HG03520 (cell line): ENCODE measurements at regions not wholly inside any gene's neighbourhood (a gene's known extent, or its start where the extent isn't known, plus 50 kb on each side); places are given as distances from the start of the nearest gene placed in this dataset.
A peak's percentile ranks its signal among the peaks of the same experiment; 100 is the strongest.

ENCODE experiments used
- ATAC-seq: cut with Tn5 transposase; IDR thresholded peaks from one replicate; pipeline ENCODE4 v1.9.1; 2021; ENCODE audit warnings: mild to moderate bottlenecking, moderate library complexity; ENCODE audit not compliant: unreplicated experiment

DNA sequence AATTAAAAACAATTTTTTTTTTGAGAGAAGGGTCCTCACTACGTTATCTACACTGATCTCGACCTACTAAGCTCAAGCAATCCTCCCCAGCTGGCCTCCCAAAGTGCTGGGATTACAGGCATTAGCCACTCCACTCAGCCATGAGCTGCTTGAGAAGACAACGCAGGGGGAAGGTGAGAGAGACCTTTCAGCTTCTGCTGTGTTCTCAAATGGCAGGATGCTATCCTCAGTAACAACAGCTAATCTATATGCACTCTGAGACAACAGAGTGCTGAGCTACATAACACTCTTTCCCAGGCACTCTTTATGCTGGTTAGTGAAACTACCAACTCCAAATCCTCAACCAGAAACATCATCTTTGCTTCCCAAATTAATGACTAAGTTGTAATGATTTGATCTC is 526.1 kb downstream of the CCER1 start:
- ATAC-seq = no peak

GRCh38 chr12:90428465-90428864 is 526.5 kb downstream of the CCER1 start:
- ATAC-seq = no peak

DNA sequence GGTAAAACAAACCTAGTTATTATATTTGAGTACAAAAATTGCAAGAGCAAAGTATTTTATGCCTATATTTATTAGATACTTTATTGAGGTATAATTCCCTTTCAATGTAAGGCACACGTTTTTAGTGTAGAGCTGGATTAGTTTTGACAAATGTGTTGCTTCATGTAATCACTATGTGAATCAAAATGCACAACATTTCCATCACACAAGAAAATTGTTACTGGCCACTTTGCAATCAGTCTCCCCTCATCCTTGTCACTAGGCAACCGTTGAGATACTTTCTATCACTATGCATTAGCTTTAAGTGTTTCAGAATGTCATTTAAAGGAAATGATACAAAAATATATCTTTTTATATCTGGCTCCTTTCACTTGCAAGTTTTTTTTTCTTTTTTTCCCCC is 531.0 kb downstream of the CCER1 start:
- ATAC-seq = no peak

DNA sequence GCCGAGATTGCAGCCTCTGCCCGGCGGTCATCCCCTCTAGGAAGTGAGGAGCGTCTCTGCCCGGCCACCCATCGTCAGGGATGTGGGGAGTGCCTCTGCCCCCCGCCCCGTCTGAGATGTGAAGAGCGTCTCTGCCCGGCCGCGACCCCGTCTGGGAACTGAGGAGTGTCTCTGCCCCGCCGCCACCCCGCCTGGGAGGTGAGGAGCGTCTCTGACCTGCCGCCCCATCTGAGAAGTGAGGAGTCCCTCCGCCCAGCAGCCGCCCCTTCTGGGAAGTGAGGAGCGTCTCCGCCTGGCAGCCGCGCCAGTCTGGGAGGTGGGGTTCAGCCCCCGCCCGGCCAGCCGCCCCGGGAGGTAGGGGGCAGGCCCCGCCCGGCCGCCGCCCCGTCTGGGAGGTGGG is 544.0 kb downstream of the CCER1 start:
- ATAC-seq = no peak

- no peak for ATAC-seq
Observed at GRCh38 chr12:90407841-90408240, 547.1 kb downstream of the CCER1 start.

GRCh38 chr12:90404071-90404470 is 550.9 kb downstream of the CCER1 start:
- peak; percentile 75 for ATAC-seq

DNA sequence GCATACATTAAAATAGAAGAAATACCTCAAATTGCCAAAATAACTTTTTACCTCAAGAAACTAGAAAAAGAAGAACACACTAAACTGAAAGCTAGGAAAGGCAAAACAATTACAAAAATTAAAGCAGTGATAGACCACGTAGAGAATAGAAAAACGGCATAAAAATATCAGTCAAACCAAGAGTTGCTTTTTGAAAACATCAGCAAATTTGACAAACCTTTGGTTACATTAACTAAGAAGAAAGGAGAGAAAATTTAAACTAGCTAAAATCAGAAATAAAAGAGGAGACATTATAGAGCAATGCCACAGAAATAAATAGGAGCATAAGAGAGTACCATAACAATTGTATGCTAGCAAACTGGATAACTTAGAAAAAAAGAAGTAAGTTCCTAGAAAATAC is 553.8 kb downstream of the CCER1 start:
- no peak for ATAC-seq

DNA sequence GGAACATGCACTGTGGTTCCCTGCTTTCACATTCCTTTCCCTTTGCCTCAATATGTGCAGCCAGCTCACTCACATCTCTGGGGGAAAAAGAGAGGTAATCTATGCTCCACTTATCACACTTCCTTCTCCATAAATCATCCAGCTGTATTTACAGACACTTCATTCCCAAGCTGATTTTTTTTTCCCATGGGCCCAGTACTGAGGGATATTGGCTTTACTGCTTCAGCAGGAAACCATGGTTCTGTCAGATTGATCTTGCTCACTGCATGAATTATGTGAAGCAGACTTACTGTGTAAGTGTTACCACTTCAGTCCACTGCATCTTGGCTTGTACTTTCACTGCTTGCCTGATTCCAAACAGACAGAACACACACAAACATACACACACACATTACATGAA is 555.6 kb downstream of the CCER1 start:
- ATAC-seq = no peak

- no peak for ATAC-seq
Observed at GRCh38 chr12:90398285-90398836, 556.6 kb downstream of the CCER1 start.

DNA sequence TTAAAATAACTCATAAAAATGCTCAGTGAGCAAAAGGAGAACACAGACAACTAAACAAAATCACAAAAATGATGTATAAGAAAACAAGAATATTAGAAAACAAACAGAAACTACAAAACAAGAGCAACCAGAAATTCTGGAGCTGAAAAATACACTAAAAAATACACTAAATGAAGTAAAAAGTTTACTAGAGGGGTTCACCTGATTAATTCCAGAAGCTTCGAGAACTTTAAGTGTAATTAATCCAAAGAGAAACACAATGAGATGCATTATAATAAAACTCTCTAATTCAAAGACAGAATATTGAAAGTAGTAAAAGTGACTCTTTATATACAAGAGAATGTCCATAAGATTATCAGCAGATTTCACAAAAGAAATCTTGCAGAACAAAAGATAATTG is 558.4 kb downstream of the CCER1 start:
- ATAC-seq = no peak

GRCh38 chr12:90393652-90394051 is 561.3 kb downstream of the CCER1 start:
- no peak for ATAC-seq

DNA sequence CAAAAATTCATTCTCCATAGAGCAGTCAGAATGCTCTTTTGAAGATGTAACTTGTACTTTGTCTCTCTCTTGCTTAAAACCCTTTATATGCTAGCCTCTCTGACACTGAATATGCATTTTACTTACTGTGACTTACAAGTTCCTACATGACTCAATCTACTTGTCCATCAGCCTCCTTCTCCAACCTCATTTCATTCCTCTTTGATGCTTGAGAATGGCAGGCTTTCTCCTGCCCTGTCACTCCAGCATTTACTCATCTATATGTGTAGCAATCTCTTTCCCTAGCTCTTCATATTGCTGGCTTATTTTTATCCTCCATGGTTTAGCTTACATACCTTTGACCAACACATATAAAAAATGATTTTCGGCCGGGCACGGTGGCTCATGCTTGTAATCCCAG is 561.9 kb downstream of the CCER1 start:
- ATAC-seq = no peak

- no peak for ATAC-seq
Observed at GRCh38 chr12:90390947-90391346, 564.0 kb downstream of the CCER1 start.

DNA sequence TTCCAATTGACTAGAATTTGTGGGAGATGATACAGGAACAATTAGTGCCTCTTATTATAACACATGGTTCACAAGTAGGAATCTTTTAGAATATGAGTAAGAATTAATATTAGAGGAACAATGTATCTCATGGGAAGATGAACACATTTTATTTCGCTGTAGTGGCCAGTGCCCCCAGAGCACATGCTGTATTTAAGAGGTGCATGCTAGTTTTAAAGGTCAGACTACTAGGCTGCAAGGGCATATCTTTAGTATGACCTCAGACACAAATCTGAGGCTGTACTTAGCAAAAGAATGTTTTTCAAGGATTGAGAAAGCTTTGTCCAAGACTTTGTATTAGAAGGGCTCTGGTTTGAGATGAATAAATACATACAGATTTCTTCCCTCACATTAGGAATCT is 586.9 kb downstream of the CCER1 start:
- ATAC-seq = no peak

GRCh38 chr12:90366286-90366685 is 588.7 kb downstream of the CCER1 start:
- no peak for ATAC-seq

DNA sequence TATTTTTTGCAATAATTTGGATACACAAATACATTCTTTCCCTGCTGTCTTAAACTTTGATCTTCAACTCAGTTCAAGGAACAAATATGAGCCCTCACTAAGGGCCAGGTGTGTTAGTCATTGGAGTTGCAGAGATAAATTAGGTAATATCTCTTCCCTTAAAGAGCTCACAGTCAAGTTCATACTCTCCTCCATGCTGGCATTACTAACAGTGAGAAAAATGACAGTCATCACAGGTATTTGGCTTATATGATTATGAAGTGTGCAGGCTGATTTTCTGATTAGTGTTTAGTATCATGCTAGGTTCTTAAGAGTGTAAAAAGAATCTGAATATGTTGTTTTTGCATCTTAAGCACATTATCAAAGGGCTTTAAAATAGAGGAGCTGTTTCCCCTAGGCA is 594.7 kb downstream of the CCER1 start:
- ATAC-seq = no peak

- no peak for ATAC-seq
Observed at GRCh38 chr12:90355711-90356355, 599.1 kb downstream of the CCER1 start.

GRCh38 chr12:90343966-90344365 is 611.0 kb downstream of the CCER1 start:
- no peak for ATAC-seq

DNA sequence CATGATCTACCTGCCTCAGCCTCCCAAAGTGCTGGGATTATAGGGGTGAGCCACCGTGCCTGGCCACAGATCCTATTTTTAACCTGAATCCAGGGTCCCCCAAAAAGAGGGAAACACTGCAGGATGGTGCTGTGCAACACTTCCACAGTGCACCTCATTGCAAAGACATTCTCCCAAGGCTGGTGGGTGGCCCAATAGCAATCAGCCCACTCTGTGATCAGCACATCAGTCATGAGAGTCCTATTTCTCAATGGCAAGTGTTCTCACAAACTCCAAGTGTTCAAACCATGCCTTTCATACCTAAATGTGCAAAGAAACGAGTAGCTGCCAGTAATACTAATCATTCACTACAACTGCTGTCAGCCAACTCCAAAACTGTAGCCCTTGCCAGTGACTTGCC is 612.9 kb downstream of the CCER1 start:
- no peak for ATAC-seq

GRCh38 chr12:90339837-90340236 is 615.1 kb downstream of the CCER1 start:
- no peak for ATAC-seq

GRCh38 chr12:90338365-90338764 is 616.6 kb downstream of the CCER1 start:
- ATAC-seq = no peak

- no peak for ATAC-seq
Observed at GRCh38 chr12:90337018-90337417, 618.0 kb downstream of the CCER1 start.

DNA sequence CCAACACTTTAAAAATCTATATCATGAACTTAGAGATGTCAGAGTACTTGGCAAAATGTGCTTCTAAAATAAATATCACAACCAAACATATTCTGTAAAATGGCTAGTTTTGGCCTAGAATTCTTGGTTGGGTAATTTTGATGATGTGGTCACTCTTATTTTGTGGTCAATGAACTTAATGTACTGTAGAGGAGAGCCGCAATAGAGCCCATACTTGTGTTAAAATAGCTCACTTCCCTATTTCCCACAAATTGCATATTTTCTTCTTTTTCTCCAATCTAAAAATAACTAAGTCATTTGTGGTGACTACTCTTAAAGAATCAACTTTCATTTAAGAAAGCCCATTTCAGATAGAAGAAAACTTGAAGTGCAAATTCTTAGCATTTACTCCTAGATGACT is 619.4 kb downstream of the CCER1 start:
- no peak for ATAC-seq
